Midbrain (tissue), 1 donor: ENCODE measurements at regions not wholly inside any gene's neighbourhood (a gene's known extent, or its start where the extent isn't known, plus 50 kb on each side); places are given as distances from the start of the nearest gene placed in this dataset.
"Not testable (repeated sequence)": the region's sequence is repeated elsewhere in the genome, so short reads cannot be mapped to it uniquely, and the experiment has no call there.

Experiments used
- DNase-seq: peaks from one replicate; lab custom pipeline; 2025; lab: John Stamatoyannopoulos, UW

DNA sequence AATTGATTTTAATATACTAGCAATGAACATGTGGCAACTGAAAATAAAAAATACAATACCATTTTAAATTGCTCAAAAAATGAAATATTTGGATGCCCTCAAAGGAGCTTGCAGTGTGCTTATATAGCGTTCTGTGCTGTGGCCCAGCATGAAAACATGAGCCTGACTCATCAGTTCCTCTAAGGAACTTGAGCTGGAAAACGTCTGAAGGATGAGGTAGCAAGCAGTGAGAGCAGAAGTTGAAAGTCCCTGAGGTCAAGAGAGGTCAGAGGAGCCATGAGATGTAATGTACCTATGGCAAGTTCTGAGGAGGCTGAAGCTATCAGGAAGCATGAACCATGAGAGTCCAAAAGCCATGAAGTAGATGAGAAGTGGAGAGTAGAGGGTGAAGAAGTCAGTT is 59.7 kb downstream of the HMGB3 start:
- DNase-seq: no peak

DNA sequence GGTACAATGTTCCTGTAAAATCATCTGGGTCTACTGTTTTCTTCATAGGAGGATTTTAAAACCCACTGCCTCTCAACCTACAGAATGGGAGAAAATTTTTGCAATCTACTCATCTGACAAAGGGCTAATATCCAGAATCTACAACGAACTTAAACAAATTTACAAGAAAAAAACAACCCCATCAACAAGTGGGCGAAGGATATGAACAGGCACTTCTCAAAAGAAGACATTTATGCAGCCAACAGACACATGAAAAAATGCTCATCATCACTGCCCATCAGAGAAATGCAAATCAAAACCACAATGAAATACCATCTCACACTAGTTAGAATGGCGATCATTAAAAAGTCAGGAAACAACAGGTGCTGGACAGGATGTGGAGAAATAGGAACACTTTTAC is 83.2 kb downstream of the HMGB3 start:
- not testable (repeated sequence) for DNase-seq

DNA sequence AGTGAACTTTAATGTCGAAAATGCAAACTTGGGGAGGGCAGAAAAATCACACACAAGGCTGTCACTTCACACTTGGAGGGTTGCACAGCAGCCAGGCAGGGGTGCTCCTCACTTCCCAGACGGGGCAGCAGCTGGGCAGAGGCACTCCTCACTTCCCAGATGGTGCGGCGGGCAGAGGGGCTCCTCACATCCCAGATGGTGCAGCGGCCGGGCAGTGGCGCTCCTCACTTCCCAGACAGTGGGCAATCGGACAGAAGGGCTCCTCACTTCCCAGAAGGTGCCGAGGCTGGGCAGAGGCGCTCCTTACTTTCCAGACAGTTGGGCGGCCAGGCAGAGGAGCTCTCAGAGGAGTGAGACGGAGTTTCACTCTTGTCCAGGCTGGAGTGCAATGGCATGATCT is 90.6 kb downstream of the HMGB3 start:
- DNase-seq: no peak

DNA sequence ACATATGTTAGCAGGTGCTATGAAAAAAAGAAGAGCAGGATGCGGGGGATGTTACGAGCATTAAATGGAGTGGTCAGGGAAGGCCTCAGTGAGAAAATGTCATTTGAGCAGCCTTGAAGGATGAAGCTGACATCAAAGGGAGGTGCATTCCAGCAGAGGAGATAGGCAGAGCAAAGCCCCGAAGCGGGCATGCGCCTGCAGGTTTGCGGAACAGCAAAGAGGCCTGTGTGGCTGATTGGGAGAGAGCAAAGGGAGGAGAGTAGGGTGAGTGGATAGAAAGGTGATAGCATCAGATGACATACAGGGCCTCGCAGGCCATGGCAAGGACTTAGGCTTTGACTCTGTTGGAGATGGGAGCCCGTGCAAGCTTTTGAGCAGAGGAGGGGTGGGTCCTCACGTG is 95.4 kb upstream of the GPR50 start:
- DNase-seq: no peak

DNA sequence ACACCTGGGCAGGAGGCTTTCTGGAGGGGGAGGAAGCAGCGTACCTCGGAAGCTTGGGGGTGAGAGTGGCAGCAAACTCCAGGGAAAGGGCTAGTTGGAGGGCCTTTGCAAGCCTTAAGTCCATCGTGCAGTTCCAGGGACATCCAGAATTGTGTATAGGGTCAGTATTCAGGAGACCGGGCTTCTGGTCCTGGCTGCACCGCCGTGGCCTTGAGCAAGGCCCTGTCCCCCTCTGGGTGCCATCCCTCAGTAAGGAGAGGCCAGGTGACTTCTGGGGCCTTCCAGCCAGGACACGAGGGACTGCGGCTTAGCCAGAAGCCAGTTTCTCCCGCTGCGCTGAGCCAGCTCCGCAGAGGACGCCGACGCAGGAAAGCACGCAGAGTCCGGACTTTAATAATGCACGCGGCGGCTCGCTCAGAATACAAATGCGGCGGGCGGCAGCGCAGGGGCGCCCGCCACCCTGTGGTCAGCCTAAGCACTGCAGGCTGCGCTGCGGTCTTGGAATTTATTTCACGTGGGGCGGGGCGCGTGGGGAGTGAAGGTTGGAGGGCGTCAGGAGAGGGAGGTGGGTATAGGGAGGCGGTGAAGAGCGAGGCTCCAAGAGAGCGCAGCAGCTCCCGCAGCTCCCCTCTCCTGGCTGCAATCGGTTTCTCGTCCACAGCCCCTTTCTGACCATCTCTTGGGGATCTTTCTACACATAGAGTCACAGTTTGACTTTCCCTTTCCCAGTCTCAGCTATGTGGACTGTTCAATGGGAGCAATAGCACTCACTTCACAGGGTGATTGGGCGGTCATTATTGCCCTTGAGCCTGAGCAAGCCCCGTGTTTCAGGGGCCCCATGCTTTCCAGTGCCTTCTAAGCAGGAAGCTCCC is 94.1 kb upstream of the GPR50 start:
- peak; percentile 66 for DNase-seq

DNA sequence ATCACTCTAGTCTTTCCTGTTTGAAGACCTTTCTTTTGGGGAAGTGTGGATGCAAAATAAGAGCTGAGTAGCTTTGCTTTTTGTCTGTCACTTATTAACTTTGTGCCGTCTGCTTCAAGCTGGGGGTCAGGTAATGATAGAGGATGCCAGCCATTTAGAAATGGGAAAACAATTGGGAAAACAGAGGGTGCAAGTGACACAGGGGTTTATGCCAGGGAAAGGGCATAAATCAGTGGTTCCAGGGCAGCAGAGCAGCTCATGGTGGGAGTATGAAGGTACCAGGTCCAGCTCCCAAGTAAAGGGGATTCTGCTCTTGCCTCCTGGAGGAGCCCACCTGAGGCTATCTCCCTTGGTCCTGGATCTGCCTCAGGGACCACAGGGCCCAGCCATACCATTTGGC is 91.9 kb upstream of the GPR50 start:
- no peak for DNase-seq

DNA sequence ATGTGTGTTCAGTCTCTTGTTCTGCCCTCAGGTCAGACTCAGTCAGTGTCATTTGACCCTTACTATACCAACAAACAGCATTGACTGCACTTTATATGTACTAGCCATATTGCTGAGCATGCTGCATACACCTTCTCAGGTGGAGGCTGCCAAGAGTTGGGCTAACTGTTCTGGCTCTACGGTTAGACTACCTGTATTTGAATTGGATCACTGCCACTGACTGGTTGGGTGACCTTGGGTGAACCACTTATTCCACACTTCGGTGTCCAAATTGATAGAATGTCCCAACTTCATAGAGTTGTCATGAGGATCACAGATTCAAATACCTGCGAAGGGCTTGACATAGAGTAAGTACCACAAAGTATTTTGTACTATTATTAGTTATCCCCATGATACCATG is 91.2 kb upstream of the GPR50 start:
- no peak for DNase-seq

DNA sequence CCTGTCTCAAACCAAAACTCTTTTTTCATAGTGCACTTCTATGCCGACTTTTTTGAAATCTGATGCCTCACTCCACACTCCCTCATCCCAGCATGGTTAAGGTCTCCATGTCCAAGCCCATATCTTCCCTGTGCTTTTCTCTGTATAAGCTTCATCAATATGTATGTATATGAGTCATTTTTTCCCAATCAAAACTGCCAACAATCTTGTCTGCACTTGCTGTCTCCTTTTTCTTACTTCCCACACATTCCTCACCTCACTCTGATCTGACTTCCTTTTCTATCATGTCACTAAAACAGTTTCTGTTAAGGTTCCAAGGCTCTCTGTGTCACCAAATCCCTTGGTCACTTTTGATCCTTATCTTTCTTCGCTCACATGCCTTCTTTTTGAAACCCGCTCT is 88.2 kb upstream of the GPR50 start:
- DNase-seq: no peak

DNA sequence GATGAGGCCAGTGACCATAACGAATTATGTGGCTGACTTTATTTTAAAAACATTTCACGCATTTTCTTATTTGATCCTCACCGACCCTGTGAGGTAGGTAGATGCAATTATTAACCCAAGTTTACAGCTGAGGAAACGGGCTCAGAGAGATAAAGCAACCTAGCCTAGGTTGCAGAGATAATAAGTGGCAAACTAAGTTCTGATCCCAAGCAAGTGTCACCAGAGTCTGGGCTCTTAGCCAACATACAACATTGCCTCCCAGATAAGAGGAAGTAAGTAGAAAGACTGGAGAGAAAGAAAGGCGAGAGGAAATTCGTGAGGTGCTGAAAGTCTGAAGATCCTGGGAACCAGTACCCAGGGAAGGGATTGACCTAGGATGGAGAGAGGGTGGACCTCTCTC is 77.4 kb upstream of the GPR50 start:
- no peak for DNase-seq

DNA sequence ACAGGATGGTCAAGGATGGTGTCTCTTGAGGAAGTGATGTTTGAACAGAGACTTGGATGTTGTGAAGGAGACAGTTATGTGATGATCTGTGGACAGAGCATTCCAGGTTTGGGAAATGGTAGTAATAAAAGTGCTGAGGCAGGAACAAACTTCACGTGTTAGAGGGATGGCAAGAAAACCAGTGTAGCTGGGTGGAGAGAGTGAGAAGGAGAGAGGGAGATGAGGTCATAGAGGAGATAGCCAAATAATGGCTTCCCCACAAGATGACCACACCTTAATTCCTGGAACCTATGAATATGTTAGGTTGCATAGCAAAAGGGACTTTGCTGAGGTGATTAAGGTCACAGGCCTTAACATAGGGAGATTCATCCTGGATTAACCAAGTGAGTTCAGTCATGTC is 75.6 kb upstream of the GPR50 start:
- no peak for DNase-seq

DNA sequence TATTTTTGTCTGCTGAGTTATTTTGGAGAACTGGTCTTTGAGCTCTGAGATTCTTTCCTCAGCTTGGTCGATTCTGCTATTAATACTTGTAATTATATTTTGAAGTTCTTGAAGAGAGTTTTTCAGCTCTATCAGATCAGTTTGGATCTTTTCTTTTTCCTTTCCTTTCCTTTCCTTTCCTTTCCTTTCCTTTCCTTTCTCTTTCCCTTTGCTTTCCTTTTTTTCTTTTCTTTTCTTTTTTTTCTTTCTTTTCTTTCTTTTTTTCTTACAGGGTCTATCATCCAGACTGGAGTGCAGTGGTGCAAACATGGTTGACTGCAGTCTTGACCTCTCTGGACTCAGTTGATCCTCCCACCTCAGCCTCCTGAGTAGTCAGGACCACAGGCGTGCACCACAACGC is 63.2 kb upstream of the GPR50 start:
- not testable (repeated sequence) for DNase-seq
